Trophoblast cell (in vitro differentiated cells and primary cell): ENCODE measurements at regions not wholly inside any gene's neighbourhood (a gene's known extent, or its start where the extent isn't known, plus 50 kb on each side); places are given as distances from the start of the nearest gene placed in this dataset.
A peak's percentile ranks its signal among the peaks of the same experiment; 100 is the strongest.
"Not testable (repeated sequence)": the region's sequence is repeated elsewhere in the genome, so short reads cannot be mapped to it uniquely, and the experiment has no call there.

ENCODE experiments used
- DNase-seq, 2 donors: peaks; one replicate each; pipeline ENCODE4 v3.0.0-alpha.2; 2016
- H2AFZ ChIP-seq: 2 replicates; pipeline ENCODE4 v1.6.1; 2013; ENCODE audit warnings: low read length, moderate library complexity, mild to moderate bottlenecking; ENCODE audit not compliant: insufficient read depth, poor library complexity
- H2AK5ac ChIP-seq: 2 replicates; pipeline ENCODE4 v1.6.1; 2013; ENCODE audit warnings: mild to moderate bottlenecking, low read length
- H2BK120ac ChIP-seq: 2 replicates; pipeline ENCODE4 v1.6.1; 2013; ENCODE audit warnings: low read length, mild to moderate bottlenecking, moderate library complexity; ENCODE audit not compliant: insufficient read depth, poor library complexity
- H2BK12ac ChIP-seq: 2 replicates; pipeline ENCODE4 v1.6.1; 2013; ENCODE audit warnings: mild to moderate bottlenecking, low read length, moderate library complexity
- H2BK5ac ChIP-seq: 2 replicates; pipeline ENCODE4 v1.6.1; 2013; ENCODE audit warnings: low read length, low read depth, moderate library complexity, mild to moderate bottlenecking; ENCODE audit not compliant: poor library complexity
- H3K14ac ChIP-seq: 2 replicates; pipeline ENCODE4 v1.6.1; 2013; ENCODE audit warnings: mild to moderate bottlenecking, low read length
- H3K18ac ChIP-seq: 2 replicates; pipeline ENCODE4 v1.6.1; 2013; ENCODE audit warnings: mild to moderate bottlenecking, low read length
- H3K23ac ChIP-seq: 2 replicates; pipeline ENCODE4 v1.6.1; 2013; ENCODE audit warnings: low read length
- H3K27ac ChIP-seq: 2 replicates; pipeline ENCODE4 v1.5.1; 2013; ENCODE audit warnings: low read depth, mild to moderate bottlenecking, inconsistent platforms, low read length, moderate library complexity
- H3K27me3 ChIP-seq: 2 replicates; pipeline ENCODE4 v1.6.1; 2013; ENCODE audit warnings: inconsistent platforms, mild to moderate bottlenecking, low read length, moderate library complexity; ENCODE audit not compliant: insufficient read depth
- H3K36me3 ChIP-seq, 2 experiments: 1 replicate in 1 of 2; 2 replicates in 1 of 2; pipeline ENCODE4 v1.6.1; 2013; ENCODE audit warnings: low read length in 2 of 2, mild to moderate bottlenecking in 2 of 2, moderate library complexity in 1 of 2; ENCODE audit not compliant: insufficient read depth in 2 of 2, control insufficient read depth in 1 of 2
- H3K4ac ChIP-seq: 2 replicates; pipeline ENCODE4 v1.6.1; 2013; ENCODE audit warnings: low read depth, mild to moderate bottlenecking, low read length, moderate library complexity
- H3K4me1 ChIP-seq, 2 experiments: 1 replicate in 1 of 2; 2 replicates in 1 of 2; pipeline ENCODE4 v1.6.1; 2013; ENCODE audit warnings: low read length in 2 of 2, mild to moderate bottlenecking in 2 of 2, moderate library complexity in 1 of 2; ENCODE audit not compliant: insufficient read depth in 2 of 2, control insufficient read depth in 1 of 2
- H3K4me2 ChIP-seq: 2 replicates; pipeline ENCODE4 v1.6.1; 2013; ENCODE audit warnings: inconsistent platforms, mild to moderate bottlenecking, low read length, moderate library complexity
- H3K4me3 ChIP-seq: 2 replicates; pipeline ENCODE4 v1.5.1; 2013; ENCODE audit warnings: mild to moderate bottlenecking, low read depth, low read length, inconsistent platforms
- H3K79me1 ChIP-seq: one replicate; pipeline ENCODE4 v1.6.1; 2013; ENCODE audit warnings: low read length
- H3K79me2 ChIP-seq: 2 replicates; pipeline ENCODE4 v1.6.1; 2013; ENCODE audit warnings: low read length, mild to moderate bottlenecking; ENCODE audit not compliant: control insufficient read depth, insufficient read depth, poor library complexity
- H3K9ac ChIP-seq: 2 replicates; pipeline ENCODE4 v1.6.1; 2013; ENCODE audit warnings: mild to moderate bottlenecking, low read length
- H3K9me3 ChIP-seq: 2 replicates; pipeline ENCODE4 v1.6.1; 2013; ENCODE audit warnings: low read depth, mild to moderate bottlenecking, control low read depth, inconsistent platforms, low read length; ENCODE audit not compliant: insufficient read depth
- H4K12ac ChIP-seq: 2 replicates; pipeline ENCODE4 v1.6.1; 2013; ENCODE audit warnings: low read depth, mild to moderate bottlenecking, low read length, moderate library complexity
- H4K8ac ChIP-seq: 2 replicates; pipeline ENCODE4 v1.6.1; 2013; ENCODE audit warnings: low read depth, mild to moderate bottlenecking, low read length, moderate library complexity
- H4K91ac ChIP-seq: one replicate; pipeline ENCODE4 v1.6.1; 2013; ENCODE audit warnings: low read depth, mild to moderate bottlenecking, low read length, moderate library complexity
- WGBS: extraction: QIAGEN DNeasy Blood & Tissue Kit; methylation state at CpG from one replicate; pipeline ENCODE4 v1.1.7; 2013; ENCODE audit warnings: missing lambda C conversion rate; ENCODE audit not compliant: insufficient read length, insufficient coverage; ENCODE audit errors: extremely low coverage; 5-methylcytosine and 5-hydroxymethylcytosine counted together

GRCh38 chr20:53652090-53652858 lies 58.6 kb upstream of the ZNF217 start:
- Histone ChIP-seq H3K4me2 (no peak overlapping the region), H4K12ac (no peak overlapping the region), H3K23ac (no peak overlapping the region), H3K4me3 (no peak overlapping the region), H3K18ac (no peak overlapping the region), H3K79me2 (no peaks in the 10 kb centered on the region), H3K27me3 (no peaks in the 10 kb centered on the region), H3K14ac (no peak overlapping the region), H3K36me3 (no peaks in the 10 kb centered on the region), H3K27ac (no peak overlapping the region), H3K4me1 (no peaks in the 10 kb centered on the region), H2BK5ac (no peak overlapping the region), H2BK12ac (no peak overlapping the region), H2AK5ac (no peak overlapping the region), H3K4ac (no peak overlapping the region), H4K8ac (no peak overlapping the region), H2AFZ (no peak overlapping the region), H3K79me1 (peaks cover 2% of the 10 kb centered on the region), H3K9ac (no peak overlapping the region), H4K91ac (no peak overlapping the region), H3K9me3 (no peaks in the 10 kb centered on the region), H2BK120ac (no peak overlapping the region)
- WGBS = no CpG with 5 or more reads among the region's 7 CpGs
- no peak for DNase-seq

GRCh38 chr20:53649493-53649892 lies 55.9 kb upstream of the ZNF217 start:
- not testable (repeated sequence) for H3K4me3 ChIP-seq, H3K27ac ChIP-seq, H4K12ac ChIP-seq, H3K4me2 ChIP-seq, DNase-seq, H4K8ac ChIP-seq, H3K36me3 ChIP-seq, H2AFZ ChIP-seq, H3K79me1 ChIP-seq, H3K4me1 ChIP-seq, H3K23ac ChIP-seq, H3K9me3 ChIP-seq, H2BK12ac ChIP-seq, H3K79me2 ChIP-seq, H2AK5ac ChIP-seq, H2BK120ac ChIP-seq, H3K18ac ChIP-seq, H2BK5ac ChIP-seq, H3K9ac ChIP-seq, H3K4ac ChIP-seq, H3K14ac ChIP-seq, H3K27me3 ChIP-seq
- no CpG with 5 or more reads among the region's 10 CpGs for WGBS
- peak overlapping the region; percentile 37 for H4K91ac ChIP-seq

- Histone ChIP-seq H3K9ac (no peak overlapping the region), H2BK120ac (no peak overlapping the region), H3K9me3 (no peaks in the 10 kb centered on the region), H4K91ac (no peak overlapping the region), H3K79me2 (no peaks in the 10 kb centered on the region), H2AFZ (no peak overlapping the region), H4K8ac (no peak overlapping the region), H3K4ac (no peak overlapping the region), H3K14ac (no peak overlapping the region), H3K27me3 (no peaks in the 10 kb centered on the region), H3K23ac (no peak overlapping the region), H4K12ac (no peak overlapping the region), H3K4me3 (no peak overlapping the region), H3K18ac (no peak overlapping the region), H2BK12ac (peak overlapping the region; percentile 53), H3K79me1 (peaks cover under 1% of the 10 kb centered on the region), H2BK5ac (no peak overlapping the region), H3K4me2 (no peak overlapping the region), H3K36me3 (no peaks in the 10 kb centered on the region), H3K4me1 (peaks cover 0 to 2% of the 10 kb centered on the region in 2 experiments), H2AK5ac (no peak overlapping the region), H3K27ac (no peak overlapping the region)
- WGBS = no CpG with 5 or more reads among the region's 7 CpGs
- no peak for DNase-seq
Measured at GRCh38 chr20:53647286-53647821, 53.7 kb upstream of the ZNF217 start.

- no peak overlapping the region for H2BK5ac ChIP-seq
- no peak overlapping the region for H3K4ac ChIP-seq
- no peak overlapping the region for H4K91ac ChIP-seq
- no peak overlapping the region for H2AK5ac ChIP-seq
- H3K18ac ChIP-seq = no peak overlapping the region
- H3K4me3 ChIP-seq = no peak overlapping the region
- WGBS = no CpG with 5 or more reads among the region's 3 CpGs
- H2AFZ ChIP-seq = no peak overlapping the region
- no peaks in the 10 kb centered on the region for H3K79me2 ChIP-seq
- H3K9me3 ChIP-seq = no peaks in the 10 kb centered on the region
- peaks cover 0 to 2% of the 10 kb centered on the region in 2 experiments for H3K4me1 ChIP-seq
- no peak overlapping the region for H2BK12ac ChIP-seq
- no peaks in the 10 kb centered on the region for H3K27me3 ChIP-seq
- H4K12ac ChIP-seq = no peak overlapping the region
- no peak overlapping the region for H3K23ac ChIP-seq
- H3K9ac ChIP-seq = no peak overlapping the region
- no peak overlapping the region for H3K4me2 ChIP-seq
- H3K27ac ChIP-seq = no peak overlapping the region
- no peak for DNase-seq
- H3K79me1 ChIP-seq = peaks cover 4% of the 10 kb centered on the region
- H3K14ac ChIP-seq = no peak overlapping the region
- H2BK120ac ChIP-seq = no peak overlapping the region
- no peaks in the 10 kb centered on the region for H3K36me3 ChIP-seq
- H4K8ac ChIP-seq = no peak overlapping the region
Measured at GRCh38 chr20:53646550-53646949, 52.9 kb upstream of the ZNF217 start.
